ENCODE measurements at regions not wholly inside any gene's neighbourhood (a gene's known extent, or its start where the extent isn't known, plus 50 kb on each side); places are given as distances from the start of the nearest gene placed in this dataset.

DNA sequence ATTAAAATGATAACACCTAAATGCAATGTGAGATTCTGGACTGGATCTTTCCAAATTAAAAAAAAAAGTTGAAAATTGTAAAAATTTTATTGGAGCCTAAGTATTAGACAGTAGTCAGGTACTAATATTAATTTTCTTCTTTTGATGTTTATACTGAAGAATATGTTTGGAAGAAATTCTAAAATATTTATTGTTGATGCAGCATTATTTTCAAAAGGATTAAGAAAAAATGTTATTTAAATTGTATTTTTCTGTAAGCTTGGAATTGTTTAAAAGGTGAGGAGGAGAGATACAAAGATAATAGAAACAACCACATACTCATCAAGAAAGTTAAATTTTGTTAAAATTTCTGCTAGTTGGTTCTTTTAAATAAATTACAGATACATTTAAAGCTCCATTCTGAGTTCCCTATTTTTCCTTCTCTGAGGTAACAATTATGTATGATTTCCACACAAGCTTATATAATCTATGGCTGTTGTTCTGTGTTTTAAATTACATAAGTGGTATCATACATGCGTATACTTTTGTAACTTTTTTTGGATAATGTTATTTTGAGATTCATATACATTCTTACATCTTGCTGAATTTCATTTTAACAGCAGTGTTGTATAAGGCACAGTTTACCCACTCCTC, 180.3 kb upstream of the RGS18 start:
- no peak for DNase-seq (ENCODE audit: low spot score)

DNA sequence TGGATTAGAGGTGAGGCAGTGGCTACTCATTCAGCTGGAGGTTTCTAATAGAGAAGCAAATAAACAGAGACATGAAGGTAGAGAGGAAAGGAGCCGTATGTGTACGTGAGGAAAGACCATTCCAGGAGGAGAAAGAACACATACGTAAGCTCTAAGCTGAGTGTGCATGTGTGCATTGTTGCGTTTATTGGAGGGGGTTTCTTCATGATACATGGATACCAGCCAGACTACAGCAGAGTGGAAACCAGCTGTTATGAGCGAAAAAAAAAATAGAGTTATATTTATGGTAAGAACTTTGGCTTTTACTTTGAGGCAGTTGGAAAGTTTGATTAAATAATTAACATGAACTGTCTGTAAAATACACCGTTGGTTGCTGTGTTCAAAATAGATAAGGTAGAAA, 173.4 kb upstream of the RGS18 start:
- DNase-seq (ENCODE audit: low spot score): no peak

DNA sequence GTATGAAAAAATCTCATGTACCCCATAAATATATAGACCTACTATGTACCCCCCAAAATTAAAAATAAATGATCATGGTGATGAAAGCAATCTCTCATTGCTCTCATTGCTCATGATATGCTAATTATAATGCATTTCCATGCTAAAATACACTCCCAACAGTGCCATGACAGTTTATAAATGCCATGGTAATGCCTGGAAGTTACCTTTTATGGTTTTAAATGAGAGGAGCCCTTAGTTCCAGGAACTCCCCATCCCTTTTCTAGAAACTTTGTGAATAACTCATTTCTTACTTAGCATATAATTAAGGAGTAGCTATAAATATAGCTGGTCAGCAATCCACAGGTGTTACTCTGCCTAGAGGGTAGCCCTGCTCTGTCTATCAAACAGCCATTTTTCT, 166.1 kb upstream of the RGS18 start:
- no peak for DNase-seq (ENCODE audit: low spot score)

DNA sequence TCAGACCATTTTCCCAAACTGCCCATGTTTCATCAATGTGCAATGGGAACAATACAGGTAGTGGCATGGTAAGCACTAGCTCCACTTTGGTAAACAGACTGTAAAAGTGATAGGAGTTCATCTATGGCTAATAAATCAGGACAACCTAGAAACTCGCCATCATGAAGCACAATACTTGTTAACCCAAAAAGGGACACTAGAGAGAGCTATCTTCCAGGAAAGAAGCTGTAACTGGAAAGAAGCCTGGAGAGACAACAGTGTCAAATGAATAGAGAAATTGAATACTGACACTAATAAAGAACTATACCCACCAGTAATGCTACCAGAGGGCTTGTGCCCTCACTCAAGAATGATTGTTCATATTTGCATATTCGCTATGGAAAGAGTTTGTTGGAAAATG, 164.7 kb upstream of the RGS18 start:
- DNase-seq (ENCODE audit: low spot score): peak; percentile 38

DNA sequence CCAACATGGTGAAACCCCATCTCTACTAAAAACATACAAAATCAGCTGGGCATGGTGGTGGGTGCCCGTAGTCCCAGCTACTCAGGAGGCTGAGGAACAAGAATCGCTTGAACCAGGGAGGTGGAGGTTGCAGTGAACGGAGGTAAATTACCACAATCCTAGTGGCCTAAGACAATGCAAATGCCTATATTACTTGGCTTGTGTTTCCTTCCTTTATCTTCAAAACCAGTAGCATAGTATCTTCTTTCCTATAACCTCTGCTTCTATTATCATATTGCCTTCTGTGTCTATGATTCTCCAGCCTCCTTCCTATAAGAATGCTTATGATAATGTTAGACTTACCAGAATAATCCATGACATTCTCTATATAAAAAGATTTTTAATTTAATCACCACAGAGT, 156.2 kb upstream of the RGS18 start:
- DNase-seq (ENCODE audit: low spot score): no peak

DNA sequence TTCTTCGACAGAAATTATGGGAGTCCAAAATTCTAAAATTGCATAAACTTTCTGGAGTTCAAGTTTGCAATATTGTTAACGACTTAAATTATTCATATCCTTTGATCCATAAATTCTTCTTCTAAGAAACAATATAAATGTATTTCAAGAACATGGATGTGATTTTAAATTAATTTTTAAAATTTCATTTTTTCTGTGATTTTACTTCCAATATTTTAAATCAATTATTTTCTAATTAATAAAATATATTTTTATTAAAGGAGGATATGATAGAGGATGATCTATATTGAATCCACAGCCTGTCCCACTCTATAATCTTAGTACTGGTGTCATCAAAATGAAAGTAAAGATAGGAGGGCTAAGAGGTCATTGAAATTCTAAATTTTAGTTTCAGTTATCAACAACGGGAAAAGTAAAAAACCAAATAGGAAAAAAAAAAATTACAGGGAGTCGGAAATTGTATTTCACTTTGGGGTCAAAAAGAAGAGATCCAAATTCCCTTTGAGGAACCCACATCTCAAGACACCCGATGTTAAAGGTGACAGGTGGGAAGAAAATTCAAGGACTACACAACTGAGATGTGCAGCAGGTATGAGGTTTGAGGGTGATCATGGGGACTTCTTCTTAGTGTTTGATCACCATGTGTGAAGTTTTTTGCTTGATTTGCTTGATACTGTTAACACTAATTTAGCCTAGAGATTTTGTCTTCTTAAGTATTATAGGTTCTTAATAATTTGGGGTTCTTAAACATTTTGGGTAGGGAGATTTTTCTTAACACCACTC, 154.8 kb upstream of the RGS18 start:
- DNase-seq (ENCODE audit: low spot score): no peak

DNA sequence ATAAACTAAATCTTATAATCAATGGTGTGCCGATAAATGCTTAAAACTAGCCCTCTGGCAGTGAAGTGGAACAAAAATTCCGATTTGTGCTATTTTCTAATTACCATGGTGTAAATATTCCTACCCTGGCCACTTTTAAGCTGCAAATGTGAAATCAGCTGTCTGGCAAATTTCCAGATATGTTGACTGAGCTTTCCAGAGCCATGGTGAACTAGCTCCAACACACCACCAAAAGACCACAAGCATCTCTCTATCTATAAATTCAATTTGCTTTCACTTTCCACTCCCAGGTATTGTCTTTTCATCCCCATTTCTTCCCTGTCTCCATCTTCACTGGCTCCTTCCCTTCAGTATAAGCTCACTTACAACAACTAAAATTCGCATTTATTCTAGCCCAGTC, 152.3 kb upstream of the RGS18 start:
- DNase-seq (ENCODE audit: low spot score): no peak

DNA sequence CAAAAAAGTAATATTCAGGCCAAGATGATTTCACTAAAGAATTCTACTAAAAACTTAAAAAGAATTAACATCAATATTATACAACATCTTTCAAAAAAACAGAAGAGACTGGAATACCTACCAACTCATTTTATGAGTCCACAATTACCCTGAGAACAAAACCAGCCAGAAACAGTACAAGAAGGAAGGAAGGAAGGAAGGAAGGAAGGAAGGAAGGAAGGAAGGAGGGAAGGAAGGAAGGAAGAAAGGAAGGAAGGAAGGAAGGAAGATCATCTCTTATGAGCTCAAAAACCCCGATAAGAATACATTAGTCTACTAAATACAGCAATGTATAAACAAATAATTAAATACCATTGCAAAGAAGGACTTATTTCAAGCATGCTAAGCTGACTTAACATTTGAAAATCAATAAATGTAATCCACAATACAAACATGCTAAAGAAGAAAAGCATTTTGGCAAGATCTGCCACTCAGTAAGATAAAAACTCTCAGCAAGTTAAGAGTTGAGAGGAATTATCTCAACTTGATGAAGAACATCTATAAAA, 149.9 kb upstream of the RGS18 start:
- no peak for DNase-seq (ENCODE audit: low spot score)

DNA sequence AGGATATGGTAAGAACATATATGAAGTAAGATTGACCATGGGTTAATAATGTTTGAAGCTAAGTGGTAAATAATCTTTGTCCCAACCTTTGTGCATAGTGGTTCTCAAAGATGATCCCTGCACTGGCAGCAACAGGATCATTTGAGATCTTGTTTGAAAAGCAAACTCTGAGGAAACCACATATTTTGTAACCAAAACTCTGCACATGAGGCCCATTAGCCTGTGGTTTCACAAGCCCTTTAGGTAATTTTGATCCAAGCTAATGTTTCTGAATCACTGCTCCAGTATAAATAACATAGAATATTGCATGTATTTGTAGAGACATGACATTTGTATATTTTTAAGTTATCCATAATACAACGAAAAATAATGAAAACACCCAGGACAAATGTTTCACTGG, 147.9 kb upstream of the RGS18 start:
- no peak for DNase-seq (ENCODE audit: low spot score)

DNA sequence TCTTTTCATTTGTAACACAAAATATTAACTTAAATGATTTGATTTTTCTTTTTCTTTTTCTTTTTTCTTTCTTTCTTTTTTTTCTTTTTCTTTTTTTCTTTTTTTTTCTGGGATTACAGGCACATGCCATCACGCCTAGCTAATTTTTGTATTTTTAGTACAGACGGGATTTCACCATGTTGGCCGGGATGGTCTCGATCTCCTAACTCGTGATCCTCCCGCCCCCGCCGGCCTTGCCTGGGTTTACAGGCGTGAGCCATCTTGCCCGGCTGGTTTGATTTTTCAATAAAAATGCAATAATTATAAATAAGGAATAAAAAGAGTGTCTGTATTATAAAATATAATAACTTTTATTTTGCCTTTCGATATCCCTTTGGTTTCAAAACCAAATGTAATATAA, 146.7 kb upstream of the RGS18 start:
- DNase-seq (ENCODE audit: low spot score): no peak

DNA sequence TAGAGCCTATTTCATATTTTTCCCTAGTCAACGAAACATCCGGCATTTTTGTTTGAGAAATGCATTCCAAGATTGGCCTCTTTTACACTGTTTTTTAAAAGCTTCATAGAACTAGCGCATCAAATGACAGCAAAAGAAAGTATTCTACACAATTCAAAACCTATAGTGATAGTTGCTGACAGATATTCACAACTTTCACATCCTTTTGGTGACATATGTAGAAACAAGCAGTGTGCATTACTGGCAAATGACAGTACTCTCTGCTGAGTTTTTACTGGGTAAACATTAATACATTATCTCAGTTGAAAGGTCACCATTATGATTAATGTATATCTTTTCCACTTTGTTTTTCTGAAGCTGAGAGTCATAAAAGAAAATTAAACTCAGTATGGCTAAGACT, 135.4 kb upstream of the RGS18 start:
- DNase-seq (ENCODE audit: low spot score): no peak

DNA sequence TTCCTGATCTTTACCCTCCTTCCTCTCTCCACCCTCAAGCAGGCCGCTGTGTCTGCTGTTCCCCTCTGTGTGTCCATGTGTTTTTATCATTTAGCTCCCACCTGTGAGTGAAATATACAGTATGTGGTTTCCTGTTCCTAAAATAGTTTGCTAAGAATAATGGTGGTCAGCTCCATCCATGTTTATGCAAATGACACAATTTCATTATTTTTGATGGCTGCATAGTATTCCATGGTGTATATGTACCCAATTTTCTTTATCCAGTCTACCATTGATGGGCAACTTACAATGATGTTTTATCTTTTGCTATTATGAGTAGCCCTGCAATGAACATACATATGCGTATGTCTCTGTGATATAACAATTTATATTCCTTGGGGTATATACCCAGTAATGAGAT, 133.4 kb upstream of the RGS18 start:
- no peak for DNase-seq (ENCODE audit: low spot score)

DNA sequence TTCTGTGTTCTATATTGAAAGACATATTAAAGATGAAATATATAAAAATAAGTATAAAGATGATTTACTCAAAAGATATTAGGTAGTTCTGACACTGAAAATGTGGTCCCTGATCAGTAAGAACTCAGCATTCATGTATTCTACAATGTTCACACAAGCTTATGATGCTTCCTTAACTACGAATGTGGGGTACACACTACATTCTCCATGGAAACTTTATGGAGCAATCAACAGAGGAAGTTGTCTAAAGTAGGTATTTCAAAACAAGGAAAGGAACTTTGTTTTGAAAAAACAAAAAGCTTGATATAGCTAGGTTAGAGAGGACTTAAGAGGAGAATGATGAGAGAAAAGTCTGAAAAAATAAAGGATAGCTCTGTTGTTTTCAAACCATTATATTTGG, 119.7 kb upstream of the RGS18 start:
- DNase-seq (ENCODE audit: low spot score): no peak

DNA sequence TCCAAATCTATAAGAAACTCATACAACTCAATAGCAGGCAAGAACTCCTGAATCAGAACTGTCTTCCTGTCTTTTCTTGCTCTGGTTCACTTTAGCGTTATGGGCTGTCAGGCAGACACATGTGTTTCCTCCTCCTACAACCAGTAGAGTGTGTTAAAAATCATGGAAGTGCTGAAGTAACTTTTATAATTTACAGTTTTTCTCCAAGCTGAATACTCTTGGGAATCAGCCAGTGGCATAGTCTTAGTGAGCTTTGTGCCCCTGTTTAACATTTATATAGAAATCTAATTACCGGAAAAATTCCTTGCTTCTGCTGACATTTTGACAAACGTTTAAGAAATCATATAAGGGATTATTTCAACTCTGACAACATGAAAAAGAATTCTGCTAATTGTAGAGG, 113.1 kb upstream of the RGS18 start:
- no peak for DNase-seq (ENCODE audit: low spot score)

DNA sequence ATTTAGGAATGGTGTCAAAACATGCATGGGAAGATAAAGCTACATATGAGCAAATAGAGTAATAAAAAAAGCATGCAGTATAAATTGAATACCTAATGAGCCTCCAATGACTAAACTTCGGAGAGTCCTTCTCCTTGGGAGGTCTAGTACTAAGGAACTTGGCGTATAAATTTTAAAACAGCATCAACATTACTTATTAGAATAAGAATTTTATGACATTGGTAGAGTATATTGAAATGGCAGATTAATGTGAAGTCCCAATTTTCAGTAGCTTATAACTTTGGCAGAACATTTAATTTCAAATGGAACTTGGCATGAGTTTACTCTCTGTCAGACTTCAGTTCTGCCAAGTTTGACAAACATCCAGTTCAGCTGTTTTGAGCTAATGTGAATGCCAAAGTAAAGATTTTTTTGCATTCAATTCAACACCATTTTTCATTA, 104.7 kb upstream of the RGS18 start:
- no peak for DNase-seq (ENCODE audit: low spot score)

DNA sequence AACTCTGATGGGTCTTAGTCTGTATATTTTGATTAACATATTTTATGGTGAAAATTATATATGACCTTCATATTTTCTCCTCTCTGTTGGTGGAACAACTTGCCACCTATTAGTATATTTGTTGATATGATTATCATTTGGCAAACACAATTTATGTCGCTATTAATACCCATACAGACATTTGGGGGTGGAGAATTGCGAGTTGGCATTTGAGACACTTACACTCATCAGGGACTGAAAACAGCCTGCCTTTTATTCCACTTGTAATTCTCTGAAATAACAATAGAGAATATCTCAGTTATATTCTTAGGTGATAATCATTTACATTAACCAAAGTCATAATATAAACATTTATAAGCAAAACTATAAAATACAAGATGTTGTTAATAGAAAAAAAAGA, 100.5 kb upstream of the RGS18 start:
- DNase-seq (ENCODE audit: low spot score): no peak

DNA sequence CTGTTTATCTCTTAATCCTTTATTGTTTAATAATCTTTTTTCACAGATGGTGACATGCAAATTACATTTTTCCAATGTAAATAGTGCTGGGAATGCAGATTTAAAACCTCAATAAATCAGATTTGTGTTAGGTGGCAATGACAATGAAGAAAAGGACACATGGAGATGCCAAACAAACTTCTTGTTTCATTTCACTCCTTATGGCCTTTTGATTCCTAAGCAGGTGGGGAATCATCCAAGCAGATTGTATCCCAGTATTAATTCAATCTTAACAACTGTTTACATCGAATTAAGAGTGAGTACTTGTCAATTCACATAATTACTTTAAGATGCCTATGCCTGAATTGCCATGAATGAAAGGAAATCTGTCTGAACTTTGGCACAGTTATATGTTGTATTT, 98.9 kb upstream of the RGS18 start:
- no peak for DNase-seq (ENCODE audit: low spot score)

DNA sequence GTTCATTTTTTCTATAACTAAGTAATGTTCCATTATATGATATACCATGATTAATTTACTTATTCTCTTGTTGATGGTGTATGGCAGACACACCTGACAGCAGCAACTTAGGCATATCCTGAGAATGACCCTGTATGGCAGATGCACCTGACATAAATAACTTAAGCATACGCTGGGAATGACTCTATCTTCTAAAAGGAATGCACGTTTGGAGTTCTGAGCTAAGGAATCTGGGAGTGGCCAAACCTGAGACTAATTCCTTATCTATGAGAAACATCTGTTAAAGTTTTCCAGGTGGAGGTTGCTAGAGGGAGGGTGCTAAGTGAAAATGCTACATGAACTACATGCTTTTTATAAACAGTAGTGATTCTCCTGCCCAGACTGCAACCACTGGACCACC, 96.7 kb upstream of the RGS18 start:
- no peak for DNase-seq (ENCODE audit: low spot score)

DNA sequence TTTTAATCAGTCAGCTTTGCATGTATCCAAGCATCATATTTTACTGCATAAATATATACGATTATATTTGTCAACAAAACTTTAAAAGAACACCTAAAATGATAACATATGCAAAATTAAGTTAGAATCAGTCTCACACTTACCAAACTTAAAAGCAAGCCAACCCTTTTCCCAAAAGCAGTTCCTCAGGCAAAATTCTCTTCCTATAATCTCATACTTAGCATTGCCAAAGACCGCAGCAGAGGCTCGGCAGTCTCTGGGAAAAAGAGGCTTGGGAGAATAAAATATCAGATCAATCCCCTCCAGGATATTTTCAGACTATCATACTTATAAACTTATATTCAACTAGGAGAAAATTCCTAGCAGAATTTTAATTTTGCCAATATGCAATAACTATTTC, 93.2 kb upstream of the RGS18 start:
- DNase-seq (ENCODE audit: low spot score): no peak

DNA sequence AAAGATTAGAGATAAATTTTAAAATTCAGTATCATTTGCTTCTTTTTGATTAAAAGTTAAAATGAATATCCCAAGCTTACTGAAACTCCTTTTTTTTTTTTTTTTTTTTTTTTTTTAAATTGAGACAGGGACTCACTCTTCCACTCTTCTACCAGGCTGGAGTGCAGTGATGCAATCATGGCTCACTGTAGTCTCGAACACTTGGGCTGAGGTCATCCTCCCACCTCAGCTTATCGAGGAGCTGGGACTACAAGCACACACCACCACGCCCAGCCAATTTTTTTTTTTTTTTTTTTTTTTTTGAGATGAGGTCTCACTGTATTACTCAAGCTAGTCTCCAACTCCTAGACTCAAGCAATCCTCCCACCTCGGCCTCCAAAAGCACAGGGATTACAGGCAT, 92.1 kb upstream of the RGS18 start:
- DNase-seq (ENCODE audit: low spot score): no peak

DNA sequence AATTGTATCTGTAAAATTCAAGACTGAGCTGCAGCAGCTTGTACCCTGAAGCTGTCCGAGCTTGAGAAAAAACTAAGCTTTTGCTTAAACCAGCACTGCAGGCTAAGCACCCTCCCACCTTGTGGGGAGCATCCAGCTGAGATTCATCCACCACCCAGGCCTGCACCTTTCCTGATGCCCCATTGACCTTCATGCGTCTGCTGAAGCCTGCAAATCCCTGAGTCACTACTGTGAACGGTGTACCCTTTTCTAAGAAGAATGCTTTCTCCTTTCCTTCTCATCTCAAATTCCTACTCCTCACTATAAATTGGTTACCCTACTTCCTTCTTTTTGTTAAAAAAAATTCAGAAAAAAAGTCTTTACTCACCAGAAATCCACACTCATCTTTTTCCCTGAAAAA, 90.9 kb upstream of the RGS18 start:
- no peak for DNase-seq (ENCODE audit: low spot score)

DNA sequence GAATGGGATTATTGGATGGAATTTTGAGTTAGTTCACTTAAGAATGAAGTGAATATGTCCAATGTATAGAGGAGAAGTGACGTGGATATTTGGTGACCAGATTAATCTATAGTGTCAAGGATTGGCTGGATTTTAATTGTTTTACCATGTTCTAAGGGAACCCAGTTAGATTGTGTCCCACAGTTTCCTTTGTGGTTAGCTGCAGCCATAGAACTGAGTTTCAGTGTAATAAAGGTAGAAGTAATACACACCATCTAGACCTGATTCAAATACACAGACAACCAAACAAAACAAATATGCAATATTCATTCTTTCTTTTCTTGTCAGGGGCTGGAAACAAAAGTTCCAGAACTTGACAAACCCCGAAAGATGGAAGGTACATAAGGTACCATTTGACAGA, 88.0 kb upstream of the RGS18 start:
- DNase-seq (ENCODE audit: low spot score): no peak

DNA sequence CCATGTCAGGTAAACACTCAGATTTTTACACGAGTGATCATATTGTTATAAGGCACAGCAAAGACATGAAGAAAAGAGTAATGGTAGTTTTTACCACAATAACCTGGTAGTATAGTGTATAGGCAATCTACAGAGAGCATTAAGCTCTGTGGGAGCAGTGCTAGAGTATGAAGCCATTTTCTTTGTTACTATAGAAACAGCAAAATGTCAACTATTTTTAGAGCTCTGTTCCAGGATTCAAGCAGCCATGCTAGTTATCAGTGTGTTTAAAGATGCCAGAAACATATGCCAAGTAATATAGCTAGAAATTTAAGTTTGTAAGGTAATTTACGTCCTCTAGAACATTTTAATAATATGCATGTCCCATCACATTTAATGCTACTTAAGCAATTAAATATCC, 77.6 kb upstream of the RGS18 start:
- no peak for DNase-seq (ENCODE audit: low spot score)

DNA sequence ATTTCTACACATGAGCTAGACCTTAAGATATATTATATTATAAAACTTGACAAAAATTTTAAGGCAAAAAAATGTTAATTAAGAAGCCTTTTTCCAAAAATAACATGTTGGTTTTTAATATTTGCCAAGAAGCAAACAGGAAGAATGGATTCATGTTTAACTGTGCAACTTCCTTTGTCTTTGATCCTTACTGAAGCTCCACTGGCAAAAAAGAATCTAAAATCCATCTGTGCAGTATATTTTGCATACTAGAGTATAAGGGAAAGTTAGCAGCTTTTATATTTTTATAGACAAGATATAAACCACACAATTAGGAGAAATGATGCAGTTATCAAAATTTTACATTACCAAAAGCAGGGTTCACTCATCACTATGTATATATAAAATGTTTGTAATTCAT, 76.9 kb upstream of the RGS18 start:
- no peak for DNase-seq (ENCODE audit: low spot score)
